HCT116 (cell line): ENCODE measurements at regions not wholly inside any gene's neighbourhood (a gene's known extent, or its start where the extent isn't known, plus 50 kb on each side); places are given as distances from the start of the nearest gene placed in this dataset.

Experiments used
- ATAC-seq: fragments of 200-7000 bp; cut with Tn5 transposase; 2 replicates; pipeline ENCODE4 v1.9.1; 2020; ENCODE audit warnings: mild to moderate bottlenecking, moderate library complexity
- BruUV-seq: library from RNA; stranded (reverse); fragments of 400-500 nt; replicated peaks from 2 replicates; lab custom pipeline; 2021; lab: Mats Ljungman, UMichigan
- CTCF ChIA-PET: fragments of 300-600 bp; sonication (Branson Sonifier 250); formaldehyde crosslinking; loops from one replicate; lab custom pipeline; 2021; ENCODE audit warnings: antibody characterized with exemption; lab: Charles Lee
- POLR2A ChIA-PET: fragments of 300-600, 350-600 bp; sonication (Branson Sonifier 250); formaldehyde crosslinking; loops from one replicate; lab custom pipeline; 2021; ENCODE audit warnings: antibody characterized with exemption; lab: Charles Lee
- RAD21 ChIA-PET, 2 experiments: fragments of 300-600 bp; sonication (Branson Sonifier 250); formaldehyde crosslinking; loops; one replicate each; lab custom pipeline; 2023; ENCODE audit warnings: low total read pairs in 2 of 2; ENCODE audit not compliant: uncharacterized antibody in 2 of 2, unreplicated experiment in 2 of 2, low non-redundant PET in 1 of 2; lab: Charles Lee
- DNase-seq: peaks from one replicate; pipeline ENCODE4 v3.0.0-alpha.2; 2010; ENCODE audit warnings: low read depth, low spot score
- H2AFZ ChIP-seq: fragments of 200-600 bp; shearing (Covaris generic), sonication (generic); 2 replicates; pipeline ENCODE4 v1.6.1; 2017; ENCODE audit warnings: low read depth, mixed run types, mixed read lengths, antibody characterized with exemption, low read length; ENCODE audit not compliant: poor library complexity, severe bottlenecking
- H3K27ac ChIP-seq: 2 replicates; pipeline ENCODE4 v1.5.1; 2012; ENCODE audit warnings: low read depth, low read length
- H3K27me3 ChIP-seq: fragments of 200-600 bp; sonication (generic); 2 replicates; pipeline ENCODE4 v1.6.1; 2016; ENCODE audit warnings: mixed run types, low read length, mixed read lengths; ENCODE audit not compliant: insufficient read depth
- H3K36me3 ChIP-seq, 2 experiments: fragments of 200-500 bp in 1 of 2; fragments of 200-600 bp in 1 of 2; sonication (Bioruptor generic) in 1 of 2; sonication (generic) in 1 of 2; 2 replicates each; pipeline versions ENCODE4 v1.5.1 to v1.6.1; 2014 to 2016; ENCODE audit warnings: low read length in 2 of 2, inconsistent platforms in 1 of 2, mixed read lengths in 1 of 2, mixed run types in 1 of 2; ENCODE audit not compliant: insufficient read depth in 2 of 2, control insufficient read depth in 1 of 2
- H3K4me1 ChIP-seq, 2 experiments: fragments of 200-600 bp in 1 of 2; sonication (generic) in 1 of 2; 2 replicates each; pipeline versions ENCODE4 v1.5.1 to v1.6.1; 2012 to 2017; ENCODE audit warnings: low read length in 2 of 2, inconsistent platforms in 1 of 2, mild to moderate bottlenecking in 1 of 2, mixed read lengths in 1 of 2, mixed run types in 1 of 2, moderate library complexity in 1 of 2; ENCODE audit not compliant: insufficient read depth in 2 of 2, control insufficient read depth in 1 of 2
- H3K4me2 ChIP-seq: fragments of 200-600 bp; sonication (generic); 2 replicates; pipeline ENCODE4 v1.6.1; 2017; ENCODE audit warnings: mixed run types, low read length, mixed read lengths
- H3K4me3 ChIP-seq, 2 experiments: fragments of 200-600 bp in 1 of 2; sonication (generic) in 1 of 2; replicated peaks in 1 of 2; 2 replicates each; pipeline ENCODE4 v1.5.1; 2011 to 2016; ENCODE audit warnings: low read length in 2 of 2, control low read depth in 1 of 2, low read depth in 1 of 2, mild to moderate bottlenecking in 1 of 2, mixed read lengths in 1 of 2, mixed run types in 1 of 2
- H3K79me2 ChIP-seq: fragments of 200-600 bp; sonication (generic); 2 replicates; pipeline ENCODE4 v1.6.1; 2017; ENCODE audit warnings: mild to moderate bottlenecking, mixed run types, low read length, moderate library complexity, mixed read lengths; ENCODE audit not compliant: insufficient read depth
- H3K9ac ChIP-seq: fragments of 200-600 bp; sonication (generic); 2 replicates; pipeline ENCODE4 v1.6.1; 2016; ENCODE audit warnings: low read length, mixed read lengths
- H3K9me2 ChIP-seq: fragments of 200-600 bp; sonication (generic), shearing (Covaris generic); 2 replicates; pipeline ENCODE4 v1.6.1; 2017; ENCODE audit warnings: mixed run types, mild to moderate bottlenecking, moderate library complexity; ENCODE audit not compliant: insufficient read depth
- H3K9me3 ChIP-seq, 2 experiments: fragments of 200-500 bp in 1 of 2; fragments of 200-600 bp in 1 of 2; sonication (Bioruptor generic) in 1 of 2; sonication (generic) in 1 of 2; 2 replicates each; pipeline ENCODE4 v1.6.1; 2014 to 2017; ENCODE audit warnings: low read length in 2 of 2, mixed read lengths in 2 of 2, inconsistent platforms in 1 of 2, low read depth in 1 of 2, mild to moderate bottlenecking in 1 of 2, mixed run types in 1 of 2, moderate library complexity in 1 of 2; ENCODE audit not compliant: control insufficient read depth in 1 of 2, insufficient read depth in 1 of 2
- H4K20me1 ChIP-seq: fragments of 200-600 bp; sonication (generic), shearing (Covaris generic); 2 replicates; pipeline ENCODE4 v1.6.1; 2017; ENCODE audit warnings: mixed run types, mild to moderate bottlenecking, moderate library complexity; ENCODE audit not compliant: insufficient read depth
- ATF3 ChIP-seq: IDR thresholded peaks from 2 replicates; pipeline ENCODE4 v1.6.1; 2012
- EZH2phosphoT487 ChIP-seq: fragments of 200-600 bp; IDR thresholded peaks from 2 replicates; pipeline ENCODE4 v1.6.1; 2018; ENCODE audit warnings: antibody characterized with exemption, borderline replicate concordance
- POLR2AphosphoS5 ChIP-seq: IDR thresholded peaks from 2 replicates; pipeline ENCODE4 v1.6.1; 2011; ENCODE audit warnings: mild to moderate bottlenecking, low read depth, low read length, moderate library complexity
- SP1 ChIP-seq: IDR thresholded peaks from 2 replicates; pipeline ENCODE4 v1.6.1; 2012; ENCODE audit warnings: low read depth
- SRF ChIP-seq: IDR thresholded peaks from 2 replicates; pipeline ENCODE4 v1.6.1; 2012; ENCODE audit warnings: low read depth
- TCF7L2 ChIP-seq: IDR thresholded peaks from 2 replicates; pipeline ENCODE4 v1.7.0; 2011; ENCODE audit warnings: borderline replicate concordance, inconsistent platforms; ENCODE audit not compliant: insufficient read depth, insufficient read length; ENCODE audit errors: extremely low read depth
- YY1 ChIP-seq: IDR thresholded peaks from 2 replicates; pipeline ENCODE4 v1.6.1; 2011; ENCODE audit warnings: low read length, low read depth, moderate library complexity, mild to moderate bottlenecking; ENCODE audit not compliant: insufficient replicate concordance; ENCODE audit errors: extremely low read depth
- ZFX ChIP-seq: fragments of 450-650 bp; IDR thresholded peaks from 2 replicates; pipeline ENCODE4 v1.6.1; 2017
- intact Hi-C: fragments of 100-400 bp; cut with micrococcal nuclease; formaldehyde crosslinking; loops from 2 replicates; pipeline ENCODE4 v1.10.0; 2022
- TF ChIP-seq, protein P1 (sequence below), 3 experiments: fragments of 200-600 bp in 1 of 3; sonication (generic) in 1 of 3; IDR thresholded peaks in 2 of 3; conservative IDR thresholded peaks in 1 of 3; 2 replicates each; pipeline ENCODE4 v1.5.1; 2012 to 2017; ENCODE audit warnings: low read depth in 2 of 3, low read length in 2 of 3, antibody characterized with exemption in 1 of 3, borderline replicate concordance in 1 of 3, control low read depth in 1 of 3, mild to moderate bottlenecking in 1 of 3, mixed read lengths in 1 of 3, mixed run types in 1 of 3, moderate library complexity in 1 of 3; ENCODE audit not compliant: insufficient read depth in 1 of 3
- TF ChIP-seq, protein P2 (sequence below): IDR thresholded peaks from 2 replicates; pipeline ENCODE4 v1.6.1; 2011; ENCODE audit warnings: mild to moderate bottlenecking, low read length, moderate library complexity; ENCODE audit not compliant: insufficient replicate concordance; ENCODE audit errors: extremely low read depth
- TF ChIP-seq, protein P3 (sequence below): IDR thresholded peaks from 2 replicates; pipeline ENCODE4 v1.6.1; 2012; ENCODE audit warnings: low read depth

DNA sequence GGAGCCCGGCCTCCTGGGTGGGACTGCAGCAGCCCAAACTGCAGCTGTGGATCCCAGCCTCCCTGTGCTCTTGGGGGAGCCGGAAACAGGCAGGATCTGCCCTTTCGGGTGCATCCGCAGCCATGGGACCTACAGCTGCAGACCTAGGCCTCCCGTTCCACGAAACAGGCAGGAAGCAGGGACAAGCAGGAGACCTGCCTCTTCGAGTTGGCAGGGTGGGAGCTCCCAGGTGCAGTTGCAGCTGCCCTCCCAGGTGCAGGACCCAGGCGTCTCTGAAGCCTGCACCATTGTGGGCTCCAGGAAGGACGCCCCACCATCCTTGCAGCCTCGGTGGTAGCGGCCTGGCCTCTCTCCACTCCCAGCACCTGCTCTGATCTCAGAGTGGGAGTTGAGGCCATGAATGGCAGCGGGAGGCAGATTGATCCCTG is 189.0 kb upstream of the KLHL1 start:
- no TSS peak for BruUV-seq
- no peaks in the 10 kb centered on the region for H3K27me3 ChIP-seq
- ChIA-PET RAD21 (no interaction called here), CTCF (no interaction called here), POLR2A (no interaction called here)
- peaks cover 0 to 13% of the 10 kb centered on the region in 2 experiments; a peak in 1 of 4 replicates for H3K9me3 ChIP-seq
- H3K36me3 ChIP-seq: no peaks in the 10 kb centered on the region
- H3K4me2 ChIP-seq: no peak overlapping the region
- no peak overlapping the region for H3K27ac ChIP-seq
- H2AFZ ChIP-seq: no peak overlapping the region
- TF ChIP-seq, protein P1, sequence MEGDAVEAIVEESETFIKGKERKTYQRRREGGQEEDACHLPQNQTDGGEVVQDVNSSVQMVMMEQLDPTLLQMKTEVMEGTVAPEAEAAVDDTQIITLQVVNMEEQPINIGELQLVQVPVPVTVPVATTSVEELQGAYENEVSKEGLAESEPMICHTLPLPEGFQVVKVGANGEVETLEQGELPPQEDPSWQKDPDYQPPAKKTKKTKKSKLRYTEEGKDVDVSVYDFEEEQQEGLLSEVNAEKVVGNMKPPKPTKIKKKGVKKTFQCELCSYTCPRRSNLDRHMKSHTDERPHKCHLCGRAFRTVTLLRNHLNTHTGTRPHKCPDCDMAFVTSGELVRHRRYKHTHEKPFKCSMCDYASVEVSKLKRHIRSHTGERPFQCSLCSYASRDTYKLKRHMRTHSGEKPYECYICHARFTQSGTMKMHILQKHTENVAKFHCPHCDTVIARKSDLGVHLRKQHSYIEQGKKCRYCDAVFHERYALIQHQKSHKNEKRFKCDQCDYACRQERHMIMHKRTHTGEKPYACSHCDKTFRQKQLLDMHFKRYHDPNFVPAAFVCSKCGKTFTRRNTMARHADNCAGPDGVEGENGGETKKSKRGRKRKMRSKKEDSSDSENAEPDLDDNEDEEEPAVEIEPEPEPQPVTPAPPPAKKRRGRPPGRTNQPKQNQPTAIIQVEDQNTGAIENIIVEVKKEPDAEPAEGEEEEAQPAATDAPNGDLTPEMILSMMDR (IDR thresholded peaks at IDR 0.05 in 2 of 3, conservative IDR thresholded peaks at IDR 0.05 in 1 of 3; ENCODE audit: borderline replicate concordance in 1 of 3, insufficient read depth in 1 of 3, low read depth in 2 of 3, low read length in 2 of 3): no peak
- TF ChIP-seq, protein P2, sequence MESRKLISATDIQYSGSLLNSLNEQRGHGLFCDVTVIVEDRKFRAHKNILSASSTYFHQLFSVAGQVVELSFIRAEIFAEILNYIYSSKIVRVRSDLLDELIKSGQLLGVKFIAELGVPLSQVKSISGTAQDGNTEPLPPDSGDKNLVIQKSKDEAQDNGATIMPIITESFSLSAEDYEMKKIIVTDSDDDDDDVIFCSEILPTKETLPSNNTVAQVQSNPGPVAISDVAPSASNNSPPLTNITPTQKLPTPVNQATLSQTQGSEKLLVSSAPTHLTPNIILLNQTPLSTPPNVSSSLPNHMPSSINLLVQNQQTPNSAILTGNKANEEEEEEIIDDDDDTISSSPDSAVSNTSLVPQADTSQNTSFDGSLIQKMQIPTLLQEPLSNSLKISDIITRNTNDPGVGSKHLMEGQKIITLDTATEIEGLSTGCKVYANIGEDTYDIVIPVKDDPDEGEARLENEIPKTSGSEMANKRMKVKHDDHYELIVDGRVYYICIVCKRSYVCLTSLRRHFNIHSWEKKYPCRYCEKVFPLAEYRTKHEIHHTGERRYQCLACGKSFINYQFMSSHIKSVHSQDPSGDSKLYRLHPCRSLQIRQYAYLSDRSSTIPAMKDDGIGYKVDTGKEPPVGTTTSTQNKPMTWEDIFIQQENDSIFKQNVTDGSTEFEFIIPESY: no peak
- TF ChIP-seq TCF7L2: no peak
- TF ChIP-seq EZH2phosphoT487: no peak
- TF ChIP-seq, protein P3, sequence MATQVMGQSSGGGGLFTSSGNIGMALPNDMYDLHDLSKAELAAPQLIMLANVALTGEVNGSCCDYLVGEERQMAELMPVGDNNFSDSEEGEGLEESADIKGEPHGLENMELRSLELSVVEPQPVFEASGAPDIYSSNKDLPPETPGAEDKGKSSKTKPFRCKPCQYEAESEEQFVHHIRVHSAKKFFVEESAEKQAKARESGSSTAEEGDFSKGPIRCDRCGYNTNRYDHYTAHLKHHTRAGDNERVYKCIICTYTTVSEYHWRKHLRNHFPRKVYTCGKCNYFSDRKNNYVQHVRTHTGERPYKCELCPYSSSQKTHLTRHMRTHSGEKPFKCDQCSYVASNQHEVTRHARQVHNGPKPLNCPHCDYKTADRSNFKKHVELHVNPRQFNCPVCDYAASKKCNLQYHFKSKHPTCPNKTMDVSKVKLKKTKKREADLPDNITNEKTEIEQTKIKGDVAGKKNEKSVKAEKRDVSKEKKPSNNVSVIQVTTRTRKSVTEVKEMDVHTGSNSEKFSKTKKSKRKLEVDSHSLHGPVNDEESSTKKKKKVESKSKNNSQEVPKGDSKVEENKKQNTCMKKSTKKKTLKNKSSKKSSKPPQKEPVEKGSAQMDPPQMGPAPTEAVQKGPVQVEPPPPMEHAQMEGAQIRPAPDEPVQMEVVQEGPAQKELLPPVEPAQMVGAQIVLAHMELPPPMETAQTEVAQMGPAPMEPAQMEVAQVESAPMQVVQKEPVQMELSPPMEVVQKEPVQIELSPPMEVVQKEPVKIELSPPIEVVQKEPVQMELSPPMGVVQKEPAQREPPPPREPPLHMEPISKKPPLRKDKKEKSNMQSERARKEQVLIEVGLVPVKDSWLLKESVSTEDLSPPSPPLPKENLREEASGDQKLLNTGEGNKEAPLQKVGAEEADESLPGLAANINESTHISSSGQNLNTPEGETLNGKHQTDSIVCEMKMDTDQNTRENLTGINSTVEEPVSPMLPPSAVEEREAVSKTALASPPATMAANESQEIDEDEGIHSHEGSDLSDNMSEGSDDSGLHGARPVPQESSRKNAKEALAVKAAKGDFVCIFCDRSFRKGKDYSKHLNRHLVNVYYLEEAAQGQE: no peak
- no peak for TF ChIP-seq SP1
- no peak for TF ChIP-seq POLR2AphosphoS5
- no peak for TF ChIP-seq ATF3
- no peak for TF ChIP-seq YY1
- no peak for TF ChIP-seq SRF
- no peak for TF ChIP-seq ZFX
- ATAC-seq: no peak
- no peaks in the 10 kb centered on the region for H3K9me2 ChIP-seq
- no peak for DNase-seq
- H3K9ac ChIP-seq: no peak overlapping the region
- H3K4me1 ChIP-seq: no peaks in the 10 kb centered on the region
- H3K79me2 ChIP-seq: no peaks in the 10 kb centered on the region
- no peak overlapping the region for H3K4me3 ChIP-seq
- H4K20me1 ChIP-seq: no peaks in the 10 kb centered on the region
- intact Hi-C loops: no loop called here
